Rectal smooth muscle tissue (tissue), 1 donor: ENCODE measurements at regions not wholly inside any gene's neighbourhood (a gene's known extent, or its start where the extent isn't known, plus 50 kb on each side); places are given as distances from the start of the nearest gene placed in this dataset.

Experiments used
- H3K27ac ChIP-seq: one replicate; pipeline ENCODE4 v1.7.0; 2013; ENCODE audit warnings: low read depth, low read length, inconsistent platforms
- H3K27me3 ChIP-seq: one replicate; pipeline ENCODE4 v1.7.0; 2013; ENCODE audit warnings: low read length; ENCODE audit not compliant: control insufficient read depth, insufficient read depth
- H3K36me3 ChIP-seq: one replicate; pipeline ENCODE4 v1.7.0; 2013; ENCODE audit warnings: low read length; ENCODE audit not compliant: control insufficient read depth, insufficient read depth
- H3K4me1 ChIP-seq: one replicate; pipeline ENCODE4 v1.7.0; 2013; ENCODE audit warnings: low read length; ENCODE audit not compliant: control insufficient read depth, insufficient read depth
- H3K4me3 ChIP-seq: one replicate; pipeline ENCODE4 v1.7.0; 2013; ENCODE audit warnings: low read length
- H3K9ac ChIP-seq: one replicate; pipeline ENCODE4 v1.7.0; 2013; ENCODE audit warnings: low read length

GRCh38 chr5:106768392-106768791 is 902.3 kb downstream of the EFNA5 start:
- no peaks in the 10 kb centered on the region for H3K36me3 ChIP-seq
- no peak overlapping the region for H3K4me3 ChIP-seq
- no peak overlapping the region for H3K9ac ChIP-seq
- H3K27me3 ChIP-seq, result no peaks in the 10 kb centered on the region
- H3K4me1 ChIP-seq, result no peaks in the 10 kb centered on the region
- no peak overlapping the region for H3K27ac ChIP-seq

GRCh38 chr5:106766916-106767315 is 903.8 kb downstream of the EFNA5 start:
- Histone ChIP-seq H3K36me3 (no peaks in the 10 kb centered on the region), H3K4me1 (no peaks in the 10 kb centered on the region), H3K27ac (no peak overlapping the region), H3K4me3 (no peak overlapping the region), H3K27me3 (no peaks in the 10 kb centered on the region), H3K9ac (no peak overlapping the region)

- H3K4me1 ChIP-seq, result no peaks in the 10 kb centered on the region
- no peaks in the 10 kb centered on the region for H3K27me3 ChIP-seq
- H3K27ac ChIP-seq, result no peak overlapping the region
- H3K9ac ChIP-seq, result no peak overlapping the region
- no peaks in the 10 kb centered on the region for H3K36me3 ChIP-seq
- no peak overlapping the region for H3K4me3 ChIP-seq
These were observed 911.2 kb downstream of the EFNA5 start for GRCh38 chr5:106759581-106759980.

- H3K4me1 ChIP-seq, result no peaks in the 10 kb centered on the region
- H3K27me3 ChIP-seq, result no peaks in the 10 kb centered on the region
- no peak overlapping the region for H3K9ac ChIP-seq
- H3K36me3 ChIP-seq, result no peaks in the 10 kb centered on the region
- H3K4me3 ChIP-seq, result no peak overlapping the region
- no peak overlapping the region for H3K27ac ChIP-seq
These were observed 911.6 kb downstream of the EFNA5 start for GRCh38 chr5:106759152-106759551.

GRCh38 chr5:106757672-106758071 is 913.1 kb downstream of the EFNA5 start:
- no peaks in the 10 kb centered on the region for H3K4me1 ChIP-seq
- no peaks in the 10 kb centered on the region for H3K27me3 ChIP-seq
- H3K36me3 ChIP-seq, result no peaks in the 10 kb centered on the region
- no peak overlapping the region for H3K27ac ChIP-seq
- no peak overlapping the region for H3K9ac ChIP-seq
- no peak overlapping the region for H3K4me3 ChIP-seq

- H3K4me1 ChIP-seq, result no peaks in the 10 kb centered on the region
- no peak overlapping the region for H3K9ac ChIP-seq
- H3K27ac ChIP-seq, result no peak overlapping the region
- H3K4me3 ChIP-seq, result no peak overlapping the region
- H3K27me3 ChIP-seq, result no peaks in the 10 kb centered on the region
- H3K36me3 ChIP-seq, result no peaks in the 10 kb centered on the region
These were observed 914.9 kb downstream of the EFNA5 start for GRCh38 chr5:106755789-106756188.

GRCh38 chr5:106755066-106755465 is 915.7 kb downstream of the EFNA5 start:
- no peak overlapping the region for H3K4me3 ChIP-seq
- H3K27me3 ChIP-seq, result no peaks in the 10 kb centered on the region
- H3K4me1 ChIP-seq, result no peaks in the 10 kb centered on the region
- H3K9ac ChIP-seq, result no peak overlapping the region
- no peaks in the 10 kb centered on the region for H3K36me3 ChIP-seq
- no peak overlapping the region for H3K27ac ChIP-seq

- no peak overlapping the region for H3K4me3 ChIP-seq
- no peaks in the 10 kb centered on the region for H3K27me3 ChIP-seq
- H3K27ac ChIP-seq, result no peak overlapping the region
- no peaks in the 10 kb centered on the region for H3K4me1 ChIP-seq
- no peak overlapping the region for H3K9ac ChIP-seq
- H3K36me3 ChIP-seq, result no peaks in the 10 kb centered on the region
These were observed 920.9 kb downstream of the EFNA5 start for GRCh38 chr5:106749826-106750225.

GRCh38 chr5:106739127-106739526 is 931.6 kb downstream of the EFNA5 start:
- H3K4me3 ChIP-seq, result no peak overlapping the region
- H3K27me3 ChIP-seq, result no peaks in the 10 kb centered on the region
- H3K9ac ChIP-seq, result no peak overlapping the region
- H3K4me1 ChIP-seq, result no peaks in the 10 kb centered on the region
- H3K27ac ChIP-seq, result no peak overlapping the region
- H3K36me3 ChIP-seq, result no peaks in the 10 kb centered on the region

- Histone ChIP-seq H3K9ac (no peak overlapping the region), H3K36me3 (no peaks in the 10 kb centered on the region), H3K4me3 (no peak overlapping the region), H3K4me1 (no peaks in the 10 kb centered on the region), H3K27me3 (no peaks in the 10 kb centered on the region), H3K27ac (no peak overlapping the region)
These were observed 933.6 kb downstream of the EFNA5 start for GRCh38 chr5:106737111-106737510.

- no peak overlapping the region for H3K9ac ChIP-seq
- no peak overlapping the region for H3K27ac ChIP-seq
- H3K27me3 ChIP-seq, result no peaks in the 10 kb centered on the region
- no peak overlapping the region for H3K4me3 ChIP-seq
- no peaks in the 10 kb centered on the region for H3K4me1 ChIP-seq
- no peaks in the 10 kb centered on the region for H3K36me3 ChIP-seq
These were observed 938.1 kb downstream of the EFNA5 start for GRCh38 chr5:106732624-106733023.

- no peak overlapping the region for H3K4me3 ChIP-seq
- H3K36me3 ChIP-seq, result no peaks in the 10 kb centered on the region
- H3K4me1 ChIP-seq, result no peaks in the 10 kb centered on the region
- no peaks in the 10 kb centered on the region for H3K27me3 ChIP-seq
- H3K27ac ChIP-seq, result no peak overlapping the region
- no peak overlapping the region for H3K9ac ChIP-seq
These were observed 939.8 kb downstream of the EFNA5 start for GRCh38 chr5:106730912-106731311.

- Histone ChIP-seq H3K27me3 (no peaks in the 10 kb centered on the region), H3K9ac (no peak overlapping the region), H3K4me3 (no peak overlapping the region), H3K36me3 (no peaks in the 10 kb centered on the region), H3K27ac (no peak overlapping the region), H3K4me1 (no peaks in the 10 kb centered on the region)
These were observed 940.2 kb downstream of the EFNA5 start for GRCh38 chr5:106730506-106730905.
